HG03520 (cell line): ENCODE measurements at regions not wholly inside any gene's neighbourhood (a gene's known extent, or its start where the extent isn't known, plus 50 kb on each side); places are given as distances from the start of the nearest gene placed in this dataset.

Experiments
- ATAC-seq: cut with Tn5 transposase; IDR thresholded peaks from one replicate; pipeline ENCODE4 v1.9.1; 2021; ENCODE audit warnings: mild to moderate bottlenecking, moderate library complexity; ENCODE audit not compliant: unreplicated experiment

- no peak for ATAC-seq
Observed at GRCh38 chr2:150319658-150320555, 167.6 kb downstream of the RND3 start.

GRCh38 chr2:150319085-150319484 is 168.4 kb downstream of the RND3 start:
- ATAC-seq = no peak

GRCh38 chr2:150312271-150312670 is 175.2 kb downstream of the RND3 start:
- ATAC-seq = no peak

- ATAC-seq = no peak
Observed at GRCh38 chr2:150309311-150310080, 178.0 kb downstream of the RND3 start.

GRCh38 chr2:150307258-150307657 is 180.2 kb downstream of the RND3 start:
- no peak for ATAC-seq

GRCh38 chr2:150303281-150303680 is 184.2 kb downstream of the RND3 start:
- ATAC-seq = no peak

GRCh38 chr2:150298571-150299305 is 188.7 kb downstream of the RND3 start:
- ATAC-seq = no peak

- ATAC-seq = no peak
Observed at GRCh38 chr2:150296770-150297546, 190.5 kb downstream of the RND3 start.

- ATAC-seq = no peak
Observed at GRCh38 chr2:150295544-150295943, 191.9 kb downstream of the RND3 start.

- ATAC-seq = no peak
Observed at GRCh38 chr2:150293771-150294170, 193.7 kb downstream of the RND3 start.

- ATAC-seq = no peak
Observed at GRCh38 chr2:150292807-150293206, 194.7 kb downstream of the RND3 start.

GRCh38 chr2:150292192-150292591 is 195.3 kb downstream of the RND3 start:
- ATAC-seq = no peak

GRCh38 chr2:150286730-150287362 is 200.6 kb downstream of the RND3 start:
- no peak for ATAC-seq

- ATAC-seq = no peak
Observed at GRCh38 chr2:150284116-150284515, 203.4 kb downstream of the RND3 start.

GRCh38 chr2:150282771-150283371 is 204.6 kb downstream of the RND3 start:
- no peak for ATAC-seq

- ATAC-seq = no peak
Observed at GRCh38 chr2:150282357-150282756, 205.1 kb downstream of the RND3 start.

GRCh38 chr2:150280231-150280630 is 207.2 kb downstream of the RND3 start:
- no peak for ATAC-seq

- ATAC-seq = no peak
Observed at GRCh38 chr2:150279686-150280085, 207.8 kb downstream of the RND3 start.

- no peak for ATAC-seq
Observed at GRCh38 chr2:150276737-150277136, 210.7 kb downstream of the RND3 start.

GRCh38 chr2:150274108-150274507 is 213.4 kb downstream of the RND3 start:
- no peak for ATAC-seq
